Lung (tissue), 11 donors: ENCODE measurements at regions not wholly inside any gene's neighbourhood (a gene's known extent, or its start where the extent isn't known, plus 50 kb on each side); places are given as distances from the start of the nearest gene placed in this dataset.

Source experiments
- ATAC-seq: fragments of 200-7000 bp; cut with Tn5 transposase; one replicate; pipeline ENCODE4 v1.9.1; 2020; ENCODE audit warnings: moderate number of reproducible peaks; ENCODE audit not compliant: insufficient read depth, low FRiP score
- DNase-seq, 3 donors: peaks; one replicate each; pipeline ENCODE4 v3.0.0-alpha.2; 2013 to 2017
- H3K27ac ChIP-seq, 2 donors: one replicate each; pipeline ENCODE4 v1.5.1; 2013; ENCODE audit warnings: mild to moderate bottlenecking in 2 of 2, moderate library complexity in 2 of 2, control low read depth in 1 of 2, inconsistent platforms in 1 of 2, low read depth in 1 of 2, low read length in 1 of 2
- H3K27me3 ChIP-seq, 3 donors: one replicate each; pipeline ENCODE4 v1.5.1; 2013; ENCODE audit warnings: low read length in 2 of 3; ENCODE audit not compliant: control insufficient read depth in 3 of 3, insufficient read depth in 3 of 3
- H3K36me3 ChIP-seq, 4 donors: one replicate each; pipeline ENCODE4 v1.5.1; 2013; ENCODE audit warnings: low read length in 4 of 4, mild to moderate bottlenecking in 1 of 4, moderate library complexity in 1 of 4; ENCODE audit not compliant: control insufficient read depth in 4 of 4, insufficient read depth in 4 of 4
- H3K4me1 ChIP-seq, 5 donors: one replicate each; pipeline ENCODE4 v1.5.1; 2013; ENCODE audit warnings: low read length in 5 of 5, mild to moderate bottlenecking in 2 of 5, moderate library complexity in 1 of 5; ENCODE audit not compliant: control insufficient read depth in 5 of 5, insufficient read depth in 5 of 5
- H3K4me3 ChIP-seq: one replicate; pipeline ENCODE4 v1.5.1; 2013; ENCODE audit warnings: mild to moderate bottlenecking, control low read depth, moderate library complexity
- H3K9ac ChIP-seq, 2 donors: one replicate each; pipeline ENCODE4 v1.5.1; 2013; ENCODE audit warnings: low read length in 2 of 2, control low read depth in 1 of 2; ENCODE audit not compliant: insufficient read depth in 1 of 2
- H3K9me3 ChIP-seq, 4 donors: one replicate each; pipeline ENCODE4 v1.5.1; 2013; ENCODE audit warnings: low read length in 3 of 4, mild to moderate bottlenecking in 1 of 4, moderate library complexity in 1 of 4; ENCODE audit not compliant: control insufficient read depth in 4 of 4, insufficient read depth in 3 of 4
- WGBS, 2 donors: extraction: QIAGEN DNeasy Blood & Tissue Kit; methylation state at CpG; one replicate each; pipeline ENCODE4 v1.1.7; 2013; 5-methylcytosine and 5-hydroxymethylcytosine counted together
- TF ChIP-seq, protein P1 (sequence below): IDR thresholded peaks from 2 replicates; pipeline ENCODE4 v1.5.1; 2012; ENCODE audit warnings: mild to moderate bottlenecking; ENCODE audit errors: control extremely low read depth, extremely low read depth
- donor health status: control.
- donor health status: control.
- donor health status: Bipolar disorder and iron deficiency.
- donor health status: healthy.
- donor health status: DM: yes; HTN: yes; CAD: no.

DNA sequence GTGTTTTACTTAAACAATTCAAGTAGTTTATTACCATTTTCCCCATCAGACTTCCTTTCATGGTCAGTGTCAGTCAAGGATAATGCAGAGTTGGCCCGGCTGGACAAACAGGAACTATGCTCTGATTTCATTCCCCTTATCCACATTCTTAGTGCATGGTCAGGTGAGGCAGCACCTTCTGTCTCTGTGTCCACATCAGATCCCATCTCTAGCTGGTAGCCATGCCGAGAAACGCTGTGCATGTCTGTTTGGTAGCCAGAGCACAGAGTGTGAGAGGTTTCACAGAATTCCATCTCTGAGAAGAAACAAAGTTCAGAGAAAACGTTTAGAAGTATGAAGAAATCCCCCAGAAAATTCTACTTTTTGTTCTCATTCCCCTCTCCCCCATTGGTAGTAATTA lies 423.7 kb upstream of the TEX13C start:
- 59 to 78% methylated on average over 4 of the region's 4 CpGs for WGBS, 2 donors
- Histone ChIP-seq H3K4me3 (no peak overlapping the region), H3K4me1 (no peaks in the 10 kb centered on the region), H3K27ac (no peak overlapping the region), H3K27me3 (no peaks in the 10 kb centered on the region), H3K9ac (no peak overlapping the region), H3K9me3 (no peaks in the 10 kb centered on the region), H3K36me3 (no peaks in the 10 kb centered on the region)
- DNase-seq (no peak), ATAC-seq (no peak)
- TF ChIP-seq, protein P1, sequence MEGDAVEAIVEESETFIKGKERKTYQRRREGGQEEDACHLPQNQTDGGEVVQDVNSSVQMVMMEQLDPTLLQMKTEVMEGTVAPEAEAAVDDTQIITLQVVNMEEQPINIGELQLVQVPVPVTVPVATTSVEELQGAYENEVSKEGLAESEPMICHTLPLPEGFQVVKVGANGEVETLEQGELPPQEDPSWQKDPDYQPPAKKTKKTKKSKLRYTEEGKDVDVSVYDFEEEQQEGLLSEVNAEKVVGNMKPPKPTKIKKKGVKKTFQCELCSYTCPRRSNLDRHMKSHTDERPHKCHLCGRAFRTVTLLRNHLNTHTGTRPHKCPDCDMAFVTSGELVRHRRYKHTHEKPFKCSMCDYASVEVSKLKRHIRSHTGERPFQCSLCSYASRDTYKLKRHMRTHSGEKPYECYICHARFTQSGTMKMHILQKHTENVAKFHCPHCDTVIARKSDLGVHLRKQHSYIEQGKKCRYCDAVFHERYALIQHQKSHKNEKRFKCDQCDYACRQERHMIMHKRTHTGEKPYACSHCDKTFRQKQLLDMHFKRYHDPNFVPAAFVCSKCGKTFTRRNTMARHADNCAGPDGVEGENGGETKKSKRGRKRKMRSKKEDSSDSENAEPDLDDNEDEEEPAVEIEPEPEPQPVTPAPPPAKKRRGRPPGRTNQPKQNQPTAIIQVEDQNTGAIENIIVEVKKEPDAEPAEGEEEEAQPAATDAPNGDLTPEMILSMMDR = no peak

DNA sequence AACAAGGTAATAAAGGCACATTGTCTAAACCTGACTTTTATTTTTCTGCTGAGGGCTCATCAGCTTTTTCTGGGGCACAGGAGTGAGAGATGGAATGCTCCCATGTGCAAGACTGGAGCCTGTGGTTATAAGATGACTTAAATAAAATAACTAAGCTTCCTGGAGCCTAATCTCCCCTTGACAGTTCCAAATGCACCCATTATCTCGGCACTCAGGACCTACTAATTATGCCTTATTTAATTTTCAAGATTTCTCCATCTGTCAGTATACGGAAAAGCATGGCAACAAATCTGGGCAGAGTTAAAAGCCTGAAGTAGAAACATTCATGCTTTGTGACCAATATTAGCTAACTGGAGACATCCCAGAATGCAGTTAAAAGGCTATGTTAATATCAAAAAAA lies 416.7 kb upstream of the TEX13C start:
- Histone ChIP-seq H3K9ac (no peak overlapping the region), H3K27me3 (no peaks in the 10 kb centered on the region), H3K4me3 (no peak overlapping the region), H3K36me3 (no peaks in the 10 kb centered on the region), H3K9me3 (no peaks in the 10 kb centered on the region), H3K4me1 (no peaks in the 10 kb centered on the region), H3K27ac (no peak overlapping the region)
- WGBS, 2 donors = 60 to 78% methylated on average over 2 of the region's 2 CpGs
- ATAC-seq = no peak
- TF ChIP-seq, protein P1 = no peak
- no peak for DNase-seq

DNA sequence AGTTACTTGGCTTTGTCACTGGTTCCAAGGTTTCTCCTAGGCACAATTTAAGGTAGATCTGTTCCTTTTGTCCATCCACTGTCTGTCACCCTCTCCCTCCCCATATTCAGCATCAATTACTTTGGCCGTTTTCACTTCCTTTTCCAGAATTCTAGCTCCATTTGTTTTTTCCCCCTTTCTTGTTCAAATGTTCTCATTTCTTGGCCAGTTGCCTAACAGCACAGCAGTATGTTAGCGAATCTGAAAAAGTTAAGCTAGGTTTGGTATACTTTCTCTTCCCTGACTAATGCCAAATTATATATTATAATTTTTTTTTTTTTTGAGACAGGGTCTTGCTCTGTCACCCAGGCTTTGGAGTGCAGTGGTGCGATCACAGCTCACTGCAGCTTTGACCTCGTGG lies 409.1 kb upstream of the TEX13C start:
- Histone ChIP-seq H3K27me3 (no peaks in the 10 kb centered on the region), H3K36me3 (no peaks in the 10 kb centered on the region), H3K9me3 (no peaks in the 10 kb centered on the region), H3K4me1 (no peaks in the 10 kb centered on the region), H3K9ac (no peak overlapping the region), H3K27ac (no peak overlapping the region), H3K4me3 (no peak overlapping the region)
- TF ChIP-seq, protein P1 = no peak
- DNase-seq (peak in 2 of 3 donors; percentile 1 to 25), ATAC-seq (no peak)
- 60 to 84% methylated on average over 4 of the region's 4 CpGs for WGBS, 2 donors

DNA sequence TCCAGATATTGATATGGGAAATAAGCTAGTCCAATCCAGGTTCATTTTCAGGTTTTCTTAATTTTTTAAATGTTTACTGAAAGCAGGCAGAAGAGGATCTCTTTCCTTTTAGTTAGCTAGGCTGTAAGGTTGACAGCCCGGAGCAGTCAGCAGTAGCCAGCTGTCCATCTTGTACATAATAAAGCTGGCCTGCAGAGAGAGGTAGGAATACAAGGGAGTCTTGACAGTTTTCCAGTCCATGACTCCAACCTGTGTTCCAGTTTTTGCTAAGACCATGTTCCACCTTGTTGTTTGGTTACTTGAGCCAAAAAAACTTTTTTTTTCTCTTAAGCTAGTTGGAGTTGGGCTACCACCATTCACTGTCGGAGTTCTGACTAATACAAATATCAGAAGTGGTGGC lies 402.7 kb upstream of the TEX13C start:
- H3K4me1 ChIP-seq = no peaks in the 10 kb centered on the region
- WGBS, 2 donors = 81 to 98% methylated on average over 2 of the region's 2 CpGs
- ATAC-seq (no peak), DNase-seq (no peak)
- TF ChIP-seq, protein P1 = no peak
- no peaks in the 10 kb centered on the region for H3K27me3 ChIP-seq
- no peaks in the 10 kb centered on the region for H3K9me3 ChIP-seq
- H3K27ac ChIP-seq = no peak overlapping the region
- H3K4me3 ChIP-seq = no peak overlapping the region
- H3K36me3 ChIP-seq = no peaks in the 10 kb centered on the region
- no peak overlapping the region for H3K9ac ChIP-seq
